CD4-positive, alpha-beta T cell (primary cell): ENCODE measurements at regions not wholly inside any gene's neighbourhood (a gene's known extent, or its start where the extent isn't known, plus 50 kb on each side); places are given as distances from the start of the nearest gene placed in this dataset.

ENCODE experiments used
- ATAC-seq: fragments of 200-7000 bp; cut with Tn5 transposase; one replicate; pipeline ENCODE4 v1.10.0; 2022; ENCODE audit warnings: mild to moderate bottlenecking; ENCODE audit not compliant: poor library complexity
- CTCF ChIA-PET: fragments of 350-600 bp; sonication (Branson Sonifier 250); formaldehyde crosslinking; loops from one replicate; lab custom pipeline; 2021; ENCODE audit warnings: antibody characterized with exemption, inconsistent platforms; lab: Charles Lee
- POLR2A ChIA-PET: fragments of 350-600 bp; sonication (Branson Sonifier 250); formaldehyde crosslinking; loops from one replicate; lab custom pipeline; 2021; ENCODE audit warnings: antibody characterized with exemption, inconsistent platforms; lab: Charles Lee
- DNase-seq, 14 experiments: peaks; one replicate each; pipeline ENCODE4 v3.0.0-alpha.2; 2013 to 2020; ENCODE audit warnings: mixed read lengths in 2 of 14
- H3K27ac ChIP-seq, 2 donors: one replicate each; pipeline versions ENCODE4 v1.5.1 to v1.7.0; 2013; ENCODE audit warnings: low read length in 2 of 2, low read depth in 1 of 2, mild to moderate bottlenecking in 1 of 2
- H3K27me3 ChIP-seq, 2 experiments: 1 replicate in 1 of 2; 2 replicates in 1 of 2; pipeline versions ENCODE4 v1.6.1 to v1.7.0; 2013; ENCODE audit warnings: low read length in 2 of 2, control low read depth in 1 of 2, mild to moderate bottlenecking in 1 of 2, moderate library complexity in 1 of 2; ENCODE audit not compliant: insufficient read depth in 2 of 2, control insufficient read depth in 1 of 2
- H3K36me3 ChIP-seq: one replicate; pipeline ENCODE4 v1.6.1; 2013; ENCODE audit warnings: low read length, control low read depth; ENCODE audit not compliant: insufficient read depth
- H3K4me1 ChIP-seq: one replicate; pipeline ENCODE4 v1.6.1; 2013; ENCODE audit warnings: low read length, control low read depth; ENCODE audit not compliant: insufficient read depth
- H3K4me3 ChIP-seq: one replicate; pipeline ENCODE4 v1.5.1; 2013; ENCODE audit warnings: mild to moderate bottlenecking, low read length, moderate library complexity
- H3K9me3 ChIP-seq, 2 experiments: 1 replicate in 1 of 2; 2 replicates in 1 of 2; pipeline versions ENCODE4 v1.6.1 to v1.7.0; 2013; ENCODE audit warnings: low read length in 2 of 2, mild to moderate bottlenecking in 2 of 2, control low read depth in 1 of 2, moderate library complexity in 1 of 2; ENCODE audit not compliant: control insufficient read depth in 1 of 2, insufficient read depth in 1 of 2
- H3K27ac Mint-ChIP-seq: one replicate; pipeline ENCODE4 v1.8.0; 2020; ENCODE audit warnings: mixed read lengths
- H3K27me3 Mint-ChIP-seq: one replicate; pipeline ENCODE4 v1.8.0; 2021; ENCODE audit warnings: mixed read lengths
- H3K36me3 Mint-ChIP-seq: one replicate; pipeline ENCODE4 v1.8.0; 2021; ENCODE audit warnings: low read depth, mixed read lengths
- H3K4me1 Mint-ChIP-seq: one replicate; pipeline ENCODE4 v1.8.0; 2021; ENCODE audit warnings: low read depth, mixed read lengths
- H3K4me3 Mint-ChIP-seq: one replicate; pipeline ENCODE4 v1.8.0; 2020; ENCODE audit warnings: mild to moderate bottlenecking, mixed read lengths
- H3K9me3 Mint-ChIP-seq: one replicate; pipeline ENCODE4 v1.8.0; 2020; ENCODE audit warnings: mixed read lengths
- intact Hi-C, 2 experiments: fragments of 100-400 bp; cut with DNase I in 1 of 2; cut with micrococcal nuclease in 1 of 2; formaldehyde crosslinking; loops; one replicate each; pipeline versions ENCODE4 v1.15.1 to v1.9.0; 2023 to 2025; cut with DNase I, micrococcal nuclease
- TF ChIP-seq, protein P1 (sequence below): fragments of 200-600 bp; IDR thresholded peaks from one replicate; pipeline ENCODE4 v1.8.0; 2022; ENCODE audit warnings: antibody characterized with exemption, mild to moderate bottlenecking

DNA sequence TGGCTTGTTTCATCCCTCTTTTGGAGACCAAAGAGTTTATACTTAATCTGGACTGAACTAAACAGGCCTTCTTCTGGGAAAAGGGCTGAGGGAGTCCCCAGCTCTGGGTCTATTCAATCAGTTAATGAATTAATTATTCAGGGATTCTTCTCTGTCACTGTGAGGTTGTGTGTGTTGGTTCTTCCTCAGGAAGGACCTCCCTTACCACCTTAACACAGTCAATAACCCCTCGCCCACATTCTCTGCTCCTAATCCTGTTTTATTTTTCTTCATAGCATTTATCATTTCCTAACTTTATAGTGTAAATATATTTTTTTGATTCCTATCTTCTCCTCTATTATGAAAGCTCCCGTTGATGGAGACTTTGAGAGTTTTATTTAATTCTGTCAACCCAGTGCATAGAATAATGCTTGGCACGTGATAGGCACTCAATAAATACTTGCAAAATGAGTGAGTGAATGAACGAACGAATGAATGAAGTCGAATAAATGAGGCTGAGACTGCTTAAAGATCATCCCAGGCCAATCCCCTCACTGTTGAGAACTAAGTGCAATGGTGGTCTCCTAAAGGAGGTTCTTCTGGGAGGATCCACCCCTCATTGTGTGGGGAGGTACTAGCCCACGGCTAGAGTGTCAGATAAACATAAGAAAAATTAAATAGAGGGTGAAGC is 179.6 kb upstream of the JARID2 start:
- no peaks in the 10 kb centered on the region for H3K9me3 Mint-ChIP-seq
- no peak for DNase-seq
- no peaks in the 10 kb centered on the region for H3K36me3 Mint-ChIP-seq
- no peaks in the 10 kb centered on the region for H3K27me3 Mint-ChIP-seq
- no peak overlapping the region for H3K4me3 Mint-ChIP-seq
- Histone ChIP-seq H3K4me1 (no peaks in the 10 kb centered on the region), H3K36me3 (no peaks in the 10 kb centered on the region), H3K9me3 (no peaks in the 10 kb centered on the region), H3K4me3 (no peak overlapping the region), H3K27ac (no peak overlapping the region), H3K27me3 (no peaks in the 10 kb centered on the region)
- ChIA-PET CTCF (no interaction called here), POLR2A (no interaction called here)
- TF ChIP-seq, protein P1, sequence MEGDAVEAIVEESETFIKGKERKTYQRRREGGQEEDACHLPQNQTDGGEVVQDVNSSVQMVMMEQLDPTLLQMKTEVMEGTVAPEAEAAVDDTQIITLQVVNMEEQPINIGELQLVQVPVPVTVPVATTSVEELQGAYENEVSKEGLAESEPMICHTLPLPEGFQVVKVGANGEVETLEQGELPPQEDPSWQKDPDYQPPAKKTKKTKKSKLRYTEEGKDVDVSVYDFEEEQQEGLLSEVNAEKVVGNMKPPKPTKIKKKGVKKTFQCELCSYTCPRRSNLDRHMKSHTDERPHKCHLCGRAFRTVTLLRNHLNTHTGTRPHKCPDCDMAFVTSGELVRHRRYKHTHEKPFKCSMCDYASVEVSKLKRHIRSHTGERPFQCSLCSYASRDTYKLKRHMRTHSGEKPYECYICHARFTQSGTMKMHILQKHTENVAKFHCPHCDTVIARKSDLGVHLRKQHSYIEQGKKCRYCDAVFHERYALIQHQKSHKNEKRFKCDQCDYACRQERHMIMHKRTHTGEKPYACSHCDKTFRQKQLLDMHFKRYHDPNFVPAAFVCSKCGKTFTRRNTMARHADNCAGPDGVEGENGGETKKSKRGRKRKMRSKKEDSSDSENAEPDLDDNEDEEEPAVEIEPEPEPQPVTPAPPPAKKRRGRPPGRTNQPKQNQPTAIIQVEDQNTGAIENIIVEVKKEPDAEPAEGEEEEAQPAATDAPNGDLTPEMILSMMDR = no peak
- intact Hi-C loops = no loop called here
- no peaks in the 10 kb centered on the region for H3K4me1 Mint-ChIP-seq
- no peak for ATAC-seq
- no peak overlapping the region for H3K27ac Mint-ChIP-seq

DNA sequence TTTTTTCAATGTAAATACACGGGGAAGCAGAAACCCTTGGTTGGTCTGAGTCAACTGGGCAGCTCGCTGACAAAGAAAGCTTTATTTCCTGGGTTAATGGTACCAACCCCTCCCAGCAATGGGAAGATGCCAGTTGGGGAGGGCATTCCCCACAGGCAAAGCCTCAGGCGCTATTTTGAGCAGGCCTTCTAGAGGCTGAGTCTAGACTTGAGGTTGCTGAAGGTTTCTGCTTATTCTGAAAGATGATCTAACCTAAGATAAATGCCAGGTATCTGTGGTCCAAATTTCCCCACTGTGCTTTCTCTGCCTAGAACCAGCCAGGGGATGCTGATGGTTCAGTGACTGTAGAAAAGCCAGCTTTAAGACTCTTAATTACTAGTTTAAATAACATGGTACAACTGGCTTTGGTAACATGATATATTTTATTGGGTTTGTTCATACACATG is 172.5 kb upstream of the JARID2 start:
- no peak for ATAC-seq
- Histone ChIP-seq H3K27me3 (no peaks in the 10 kb centered on the region), H3K36me3 (no peaks in the 10 kb centered on the region), H3K4me3 (no peak overlapping the region), H3K4me1 (no peaks in the 10 kb centered on the region), H3K9me3 (no peaks in the 10 kb centered on the region), H3K27ac (no peak overlapping the region)
- no peak for DNase-seq
- Mint-ChIP-seq H3K4me3 (no peak overlapping the region), H3K36me3 (no peaks in the 10 kb centered on the region), H3K27me3 (no peaks in the 10 kb centered on the region), H3K27ac (no peak overlapping the region), H3K4me1 (peaks cover 7% of the 10 kb centered on the region), H3K9me3 (no peaks in the 10 kb centered on the region)
- ChIA-PET CTCF (interaction anchor here (0.6 kb wide), 1 partner anchor 165 kb away, joined by 3 read pairs; no protein-coding TSS in a partner anchor), POLR2A (no interaction called here)
- intact Hi-C loops = no loop called here
- TF ChIP-seq, protein P1 = no peak

DNA sequence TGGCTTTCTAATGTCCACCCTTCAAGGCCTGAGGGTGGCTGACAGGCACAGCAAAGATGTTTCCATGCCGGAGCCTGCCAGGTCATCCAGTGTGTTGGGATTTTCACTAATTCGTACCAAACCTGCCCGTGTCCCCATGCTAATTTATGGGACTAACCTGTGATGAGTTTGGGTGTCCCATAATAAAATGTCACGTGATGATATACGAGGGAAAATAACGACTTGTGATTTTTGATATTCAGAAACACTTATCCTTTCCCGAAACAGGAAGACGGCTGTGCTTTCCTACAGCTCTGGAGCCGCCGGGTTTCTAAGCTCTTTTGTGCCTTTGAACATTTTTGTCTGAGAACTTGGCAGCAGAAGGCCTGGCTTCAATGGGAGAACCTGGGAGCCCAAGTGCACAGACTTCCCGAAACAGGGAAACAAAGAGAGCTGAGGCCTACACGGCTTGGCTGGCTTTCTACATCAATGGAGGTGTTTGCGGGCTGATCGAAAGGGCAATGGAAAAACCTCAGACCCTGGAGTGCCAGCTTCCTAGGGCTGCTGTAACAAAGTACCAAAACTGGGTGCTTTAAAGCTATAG is 171.9 kb upstream of the JARID2 start:
- H3K36me3 ChIP-seq = no peaks in the 10 kb centered on the region
- ATAC-seq (no peak), DNase-seq (no peak)
- H3K4me1 ChIP-seq = no peaks in the 10 kb centered on the region
- no peaks in the 10 kb centered on the region for H3K27me3 ChIP-seq
- TF ChIP-seq, protein P1 = no peak
- H3K27ac Mint-ChIP-seq = no peak overlapping the region
- H3K36me3 Mint-ChIP-seq = no peaks in the 10 kb centered on the region
- H3K9me3 Mint-ChIP-seq = no peaks in the 10 kb centered on the region
- H3K9me3 ChIP-seq = no peaks in the 10 kb centered on the region
- ChIA-PET POLR2A (no interaction called here), CTCF (interaction anchor here (0.6 kb wide), 1 partner anchor 165 kb away, joined by 3 read pairs; no protein-coding TSS in a partner anchor)
- intact Hi-C loops = no loop called here
- H3K4me3 Mint-ChIP-seq = no peak overlapping the region
- H3K27ac ChIP-seq = no peak overlapping the region
- no peaks in the 10 kb centered on the region for H3K27me3 Mint-ChIP-seq
- peaks cover 7% of the 10 kb centered on the region for H3K4me1 Mint-ChIP-seq
- no peak overlapping the region for H3K4me3 ChIP-seq
